ENCODE measurements at regions not wholly inside any gene's neighbourhood (a gene's known extent, or its start where the extent isn't known, plus 50 kb on each side); places are given as distances from the start of the nearest gene placed in this dataset.

DNA sequence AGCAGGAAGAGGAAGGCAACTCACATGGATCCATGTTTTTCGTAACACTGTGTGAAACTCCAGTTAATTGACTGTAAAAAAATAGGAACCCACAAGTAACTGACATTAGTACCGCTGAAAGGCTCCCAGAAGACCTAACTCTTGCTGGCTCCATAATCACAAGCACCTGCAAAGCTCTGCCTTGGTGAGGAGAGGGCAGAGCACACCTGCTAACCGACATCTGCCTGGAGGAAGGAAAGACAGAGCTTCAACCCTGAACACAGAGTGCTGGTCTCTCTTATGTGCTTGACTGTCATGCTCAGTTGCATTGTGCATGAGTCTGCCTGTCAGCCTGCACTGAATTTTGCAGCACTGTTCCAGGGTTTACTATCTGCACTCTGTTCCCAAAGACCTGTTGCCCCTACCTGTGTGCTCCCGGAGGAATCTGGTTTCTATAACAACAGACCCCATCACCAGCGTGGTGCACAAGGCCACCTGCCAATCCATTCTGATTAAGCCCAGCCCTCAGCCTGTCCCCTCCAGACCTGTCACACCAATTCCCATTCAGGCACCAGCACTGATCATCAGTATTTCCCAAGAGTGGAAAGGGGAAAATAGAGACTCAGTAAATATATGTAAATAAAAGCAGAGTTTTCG is 63.1 kb upstream of the ANKRD1 start:
- DNase-seq (ENCODE audit: low read depth, low spot score) = no peak
- no peak for TF ChIP-seq CTCF (IDR thresholded peaks at IDR 0.05; ENCODE audit: low read depth, low read length)
- H3K27ac ChIP-seq (ENCODE audit: low read depth, low read length) = no peak overlapping the region
- no peak overlapping the region for H3K4me3 ChIP-seq (ENCODE audit: low read depth, low read length)
- peaks cover 5% of the 10 kb centered on the region for H3K27me3 ChIP-seq (ENCODE audit: control insufficient read depth, insufficient read depth, low read length)
- ChIA-PET POLR2A (no interaction called here), CTCF (no interaction called here)
- H3K9me3 ChIP-seq (ENCODE audit: control insufficient read depth, insufficient read depth, low read length) = no peaks in the 10 kb centered on the region

- no peak overlapping the region for H3K4me3 ChIP-seq (ENCODE audit: low read depth, low read length)
- no peaks in the 10 kb centered on the region for H3K9me3 ChIP-seq (ENCODE audit: control insufficient read depth, insufficient read depth, low read length)
- POLR2A ChIA-PET = no interaction called here
- H3K27ac ChIP-seq (ENCODE audit: low read depth, low read length) = no peak overlapping the region
- H3K27me3 ChIP-seq (ENCODE audit: control insufficient read depth, insufficient read depth, low read length) = peaks cover 5% of the 10 kb centered on the region
- TF ChIP-seq CTCF (IDR thresholded peaks at IDR 0.05; ENCODE audit: low read depth, low read length) = no peak
- CTCF ChIA-PET = no interaction called here
- DNase-seq (ENCODE audit: low read depth, low spot score) = no peak
Measured at GRCh38 chr10:90984898-90985297, 64.0 kb upstream of the ANKRD1 start.

DNA sequence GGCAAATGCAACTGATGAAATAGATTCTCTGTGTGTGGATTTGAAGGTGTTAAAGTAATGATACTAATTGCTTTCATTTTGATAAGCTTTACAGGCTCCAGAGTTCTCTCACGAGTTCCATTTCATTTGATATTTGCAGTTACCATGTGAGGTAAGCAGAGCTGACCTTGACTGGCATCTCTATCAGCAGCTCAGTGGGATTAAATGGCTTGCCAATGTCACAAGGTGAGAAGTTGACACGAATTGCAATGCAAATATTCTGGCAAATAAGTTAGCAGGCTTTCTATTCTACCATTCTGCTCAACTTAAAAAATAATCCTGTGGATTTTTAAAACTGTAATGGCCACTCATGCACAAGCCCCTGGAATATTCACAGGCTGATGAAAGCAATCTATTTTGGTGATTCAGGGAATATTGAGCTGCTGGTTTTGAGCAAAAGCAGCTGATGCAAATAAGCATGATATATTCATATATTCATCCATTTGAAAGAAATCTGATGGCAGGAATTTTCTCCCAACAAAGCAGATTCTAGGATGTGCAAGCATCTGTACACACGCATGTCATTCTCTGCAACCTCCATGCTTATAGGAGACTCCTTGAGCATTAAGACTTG is 64.5 kb upstream of the ANKRD1 start:
- ChIA-PET POLR2A (no interaction called here), CTCF (interaction anchor here (0.9 kb wide), 1 partner anchor 21 kb away, joined by 4 read pairs; no protein-coding TSS in a partner anchor)
- no peak for TF ChIP-seq CTCF (IDR thresholded peaks at IDR 0.05; ENCODE audit: low read depth, low read length)
- DNase-seq (ENCODE audit: low read depth, low spot score) = no peak
- Histone ChIP-seq H3K27me3 (ENCODE audit: control insufficient read depth, insufficient read depth, low read length) (peaks cover 5% of the 10 kb centered on the region), H3K4me3 (ENCODE audit: low read depth, low read length) (no peak overlapping the region), H3K27ac (ENCODE audit: low read depth, low read length) (no peak overlapping the region), H3K9me3 (ENCODE audit: control insufficient read depth, insufficient read depth, low read length) (no peaks in the 10 kb centered on the region)

GRCh38 chr10:90986136-90986760 is 65.4 kb upstream of the ANKRD1 start:
- no peaks in the 10 kb centered on the region for H3K9me3 ChIP-seq (ENCODE audit: control insufficient read depth, insufficient read depth, low read length)
- no peak overlapping the region for H3K27ac ChIP-seq (ENCODE audit: low read depth, low read length)
- CTCF ChIA-PET = interaction anchor here (0.9 kb wide), 1 partner anchor 20 kb away, joined by 4 read pairs; no protein-coding TSS in a partner anchor
- TF ChIP-seq CTCF (IDR thresholded peaks at IDR 0.05; ENCODE audit: low read depth, low read length) = no peak
- no peak overlapping the region for H3K4me3 ChIP-seq (ENCODE audit: low read depth, low read length)
- POLR2A ChIA-PET = no interaction called here
- H3K27me3 ChIP-seq (ENCODE audit: control insufficient read depth, insufficient read depth, low read length) = peaks cover 5% of the 10 kb centered on the region
- no peak for DNase-seq (ENCODE audit: low read depth, low spot score)

GRCh38 chr10:90986870-90987269 is 66.0 kb upstream of the ANKRD1 start:
- H3K9me3 ChIP-seq (ENCODE audit: control insufficient read depth, insufficient read depth, low read length) = no peaks in the 10 kb centered on the region
- CTCF ChIA-PET = interaction anchor here (1.3 kb wide), 1 partner anchor 20 kb away, joined by 4 read pairs; no protein-coding TSS in a partner anchor
- peaks cover 5% of the 10 kb centered on the region for H3K27me3 ChIP-seq (ENCODE audit: control insufficient read depth, insufficient read depth, low read length)
- no peak for DNase-seq (ENCODE audit: low read depth, low spot score)
- no peak overlapping the region for H3K27ac ChIP-seq (ENCODE audit: low read depth, low read length)
- TF ChIP-seq CTCF (IDR thresholded peaks at IDR 0.05; ENCODE audit: low read depth, low read length) = no peak
- POLR2A ChIA-PET = no interaction called here
- H3K4me3 ChIP-seq (ENCODE audit: low read depth, low read length) = no peak overlapping the region
